Midbrain (tissue), 1 donor: ENCODE measurements at regions not wholly inside any gene's neighbourhood (a gene's known extent, or its start where the extent isn't known, plus 50 kb on each side); places are given as distances from the start of the nearest gene placed in this dataset.

Source experiments
- DNase-seq: peaks from one replicate; lab custom pipeline; 2025; lab: John Stamatoyannopoulos, UW

DNA sequence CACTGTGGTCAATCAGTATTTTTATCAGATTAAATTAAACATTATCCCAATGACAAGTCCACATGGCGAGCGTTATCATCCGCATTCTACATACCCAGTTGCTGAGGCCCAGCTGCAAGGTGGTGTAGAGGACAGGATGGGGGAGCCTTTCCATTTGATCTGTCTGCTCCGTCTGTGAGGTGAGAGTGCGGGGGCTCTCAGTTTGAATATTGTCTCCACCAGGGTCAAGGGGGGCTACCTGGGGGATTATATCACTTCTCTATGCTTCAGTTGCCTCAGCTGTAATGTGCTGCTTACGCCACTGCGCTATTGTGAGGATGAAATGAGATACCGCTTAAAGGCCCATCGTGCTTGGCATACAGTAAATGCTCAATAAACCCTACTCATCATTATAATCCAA lies 1106.0 kb downstream of the BCL11B start:
- DNase-seq = no peak

- DNase-seq = no peak
These were observed 1104.7 kb downstream of the BCL11B start for GRCh38 chr14:98167275-98167674.

- no peak for DNase-seq
These were observed 1104.3 kb downstream of the BCL11B start for GRCh38 chr14:98167705-98168104.

DNA sequence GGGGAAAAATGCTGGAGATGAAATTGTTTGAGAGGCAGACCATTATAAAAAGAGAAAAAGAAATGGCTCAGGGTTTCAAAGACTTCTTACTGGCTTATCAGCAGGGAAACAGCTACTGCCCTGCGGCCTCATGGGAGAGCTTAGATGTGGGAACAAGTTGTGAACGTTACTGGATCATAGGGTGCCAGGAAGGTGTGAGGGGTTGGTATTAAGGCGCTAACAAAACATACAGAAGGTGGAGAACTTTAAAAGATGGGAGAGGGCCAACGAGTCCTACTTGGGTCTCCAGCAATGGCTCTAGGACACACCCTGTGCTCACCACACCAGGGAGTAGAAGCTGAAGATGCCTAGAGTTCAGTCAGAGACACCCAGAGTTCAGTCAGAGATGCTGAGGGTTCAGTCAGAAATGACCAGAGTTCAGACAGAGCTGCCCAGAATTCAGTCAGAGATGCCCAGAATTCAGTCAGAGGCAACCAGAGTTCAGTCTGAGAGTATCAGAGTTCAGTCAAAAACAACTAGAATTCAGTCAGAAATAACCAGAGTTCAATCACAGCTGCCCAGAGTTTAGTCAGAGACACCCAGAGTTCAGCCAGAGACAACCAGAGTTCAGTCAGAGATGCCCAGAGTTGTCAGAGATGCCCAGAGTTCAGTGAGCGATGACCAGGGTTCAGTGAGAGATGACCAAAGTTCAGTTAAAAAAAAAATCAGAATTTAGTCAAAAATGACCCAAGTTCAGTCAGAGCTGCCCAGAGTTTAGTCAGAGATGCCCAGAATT lies 1103.6 kb downstream of the BCL11B start:
- no peak for DNase-seq

- no peak for DNase-seq
These were observed 1102.8 kb downstream of the BCL11B start for GRCh38 chr14:98169170-98169587.

DNA sequence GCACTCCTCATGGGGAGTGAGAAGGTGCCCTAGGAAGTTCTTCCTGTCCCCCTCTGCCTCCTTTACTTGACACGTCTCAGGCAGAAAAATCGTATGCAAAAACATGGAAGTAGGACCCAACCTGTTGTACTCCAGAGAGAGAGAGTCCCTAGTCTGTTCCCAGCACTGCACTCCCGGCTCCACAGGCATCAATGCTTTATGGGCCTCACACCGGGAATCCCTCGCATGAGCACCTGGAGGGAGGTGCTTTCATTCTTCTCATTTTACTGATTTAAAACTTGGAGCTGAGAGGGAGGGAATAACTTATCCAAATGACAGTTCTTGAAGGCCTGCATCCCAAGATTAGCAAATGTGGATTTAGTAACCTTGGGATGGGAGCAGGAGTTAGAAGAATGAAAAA lies 1101.4 kb downstream of the BCL11B start:
- DNase-seq = no peak

- no peak for DNase-seq
These were observed 1100.3 kb downstream of the BCL11B start for GRCh38 chr14:98171654-98172053.

DNA sequence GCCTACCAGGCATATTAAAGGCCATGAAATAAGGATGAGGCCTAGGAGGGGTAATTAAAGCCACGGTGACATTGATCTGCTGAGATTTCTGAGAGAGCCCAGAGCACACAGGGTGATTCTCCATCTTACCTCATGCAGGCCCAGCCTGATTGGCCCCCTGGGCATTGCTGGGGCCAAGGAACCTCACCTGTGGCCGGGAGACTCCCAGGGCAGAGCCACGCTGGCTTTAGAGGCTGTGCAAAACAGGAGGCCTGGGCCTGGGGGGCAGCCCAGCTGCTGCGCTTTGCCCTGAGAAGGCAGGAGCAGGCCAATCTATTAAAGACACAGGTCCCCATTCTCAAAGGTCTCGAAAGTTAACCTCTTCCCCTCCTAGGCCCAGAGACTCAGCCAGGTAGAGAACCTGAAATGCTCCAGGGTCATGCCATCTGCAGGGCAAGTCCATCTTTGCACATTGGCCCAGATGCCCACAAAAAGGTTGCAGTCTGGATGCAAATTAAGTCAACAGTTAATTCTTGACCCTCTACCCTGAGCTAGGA lies 1099.7 kb downstream of the BCL11B start:
- DNase-seq = no peak

- DNase-seq = no peak
These were observed 1098.7 kb downstream of the BCL11B start for GRCh38 chr14:98173305-98173704.

DNA sequence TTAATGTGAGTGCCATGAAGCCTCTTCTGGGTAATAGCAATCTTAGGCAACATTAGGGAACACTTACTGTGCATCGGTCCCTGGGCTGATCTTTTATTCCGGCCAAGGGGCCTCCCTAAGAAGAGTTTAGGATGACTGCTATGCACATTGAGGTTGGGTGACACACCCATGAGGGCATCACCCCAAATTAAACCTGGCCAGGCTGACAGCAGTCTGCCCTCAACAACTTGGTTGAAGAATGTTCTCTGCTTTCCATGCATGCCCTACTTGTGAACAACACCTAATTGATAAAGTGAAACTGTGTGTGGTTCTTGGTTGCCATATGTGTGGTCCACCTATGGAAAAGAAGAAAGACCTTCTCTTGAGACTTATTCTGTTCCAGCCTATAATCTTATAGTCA lies 1098.0 kb downstream of the BCL11B start:
- DNase-seq = no peak

GRCh38 chr14:98175436-98175835 lies 1096.6 kb downstream of the BCL11B start:
- DNase-seq = no peak

DNA sequence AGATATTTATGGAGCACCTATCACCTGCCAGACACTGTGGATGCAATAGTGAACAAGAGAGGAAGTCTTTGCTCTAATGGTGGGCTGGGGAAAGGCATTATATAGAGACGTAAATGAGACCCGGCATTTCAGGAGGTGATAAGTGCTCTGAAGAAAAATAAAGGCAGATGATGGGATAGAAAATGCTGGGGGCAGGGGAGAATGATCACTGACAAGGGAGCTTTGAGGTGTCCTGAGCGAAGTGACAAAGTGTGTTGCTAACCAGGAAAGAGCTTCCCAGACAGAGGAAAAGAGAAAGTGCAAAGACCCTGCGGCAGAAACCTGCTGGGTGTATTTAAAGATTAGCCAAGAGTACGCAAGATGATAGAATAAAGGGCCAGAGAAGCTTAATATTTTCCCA lies 1096.1 kb downstream of the BCL11B start:
- no peak for DNase-seq

GRCh38 chr14:98176892-98177291 lies 1095.1 kb downstream of the BCL11B start:
- no peak for DNase-seq

DNA sequence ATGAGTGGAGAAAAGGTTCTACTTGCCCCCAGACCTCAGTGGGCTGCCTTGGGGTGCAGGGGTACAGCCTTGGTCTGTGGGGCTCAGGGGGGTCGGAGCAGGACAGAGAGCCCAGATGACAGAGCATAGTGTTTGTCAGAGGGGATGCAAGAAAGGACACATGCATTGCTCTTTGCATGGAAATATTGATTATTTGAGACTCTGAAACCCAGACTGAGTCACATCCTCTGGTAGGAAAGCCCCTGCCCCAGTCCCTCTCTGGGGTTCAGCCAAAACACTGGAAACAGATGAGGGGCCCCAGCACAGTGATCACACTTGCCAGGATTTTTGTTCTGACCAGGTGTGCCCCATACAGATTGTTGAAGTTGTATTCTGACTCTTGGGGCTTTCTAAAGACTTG lies 1094.4 kb downstream of the BCL11B start:
- no peak for DNase-seq

DNA sequence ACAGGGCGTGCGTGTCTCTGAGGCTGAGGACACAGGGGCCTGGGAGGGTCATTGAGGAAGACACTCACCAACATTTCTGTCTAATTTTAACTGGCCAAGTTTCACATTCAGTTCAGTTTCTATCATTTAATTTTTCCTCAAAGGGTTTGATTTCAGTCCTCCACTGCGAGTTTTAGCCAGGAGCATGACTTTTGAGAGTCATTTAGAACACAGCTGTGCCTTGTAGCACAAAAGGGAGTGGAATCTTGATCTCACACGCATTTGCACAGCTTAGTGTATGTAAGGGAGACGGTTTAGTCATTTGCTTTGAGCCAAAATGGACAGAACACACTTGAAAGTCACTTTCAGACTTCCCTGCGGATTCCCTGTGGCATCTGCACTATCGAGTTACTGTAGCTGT lies 1090.8 kb downstream of the BCL11B start:
- no peak for DNase-seq

DNA sequence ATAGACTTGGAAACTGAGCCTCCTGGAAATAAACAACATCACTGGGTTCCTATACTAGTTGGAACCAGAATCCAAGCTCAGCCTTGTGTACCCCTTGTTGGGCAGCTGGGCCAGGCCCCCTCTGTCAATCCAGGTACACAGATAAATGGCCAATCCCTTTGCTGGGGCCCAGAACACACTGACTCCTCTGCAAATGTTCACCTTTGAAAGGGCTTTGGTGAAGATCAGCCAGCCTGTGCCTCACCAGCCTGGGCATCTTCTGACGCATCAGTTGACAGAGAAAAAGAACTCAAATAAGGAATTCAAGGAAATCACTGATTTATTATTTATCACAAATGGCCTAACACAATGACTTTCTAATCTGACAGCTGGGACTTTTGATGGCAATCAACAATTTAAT lies 1090.2 kb downstream of the BCL11B start:
- DNase-seq = no peak

DNA sequence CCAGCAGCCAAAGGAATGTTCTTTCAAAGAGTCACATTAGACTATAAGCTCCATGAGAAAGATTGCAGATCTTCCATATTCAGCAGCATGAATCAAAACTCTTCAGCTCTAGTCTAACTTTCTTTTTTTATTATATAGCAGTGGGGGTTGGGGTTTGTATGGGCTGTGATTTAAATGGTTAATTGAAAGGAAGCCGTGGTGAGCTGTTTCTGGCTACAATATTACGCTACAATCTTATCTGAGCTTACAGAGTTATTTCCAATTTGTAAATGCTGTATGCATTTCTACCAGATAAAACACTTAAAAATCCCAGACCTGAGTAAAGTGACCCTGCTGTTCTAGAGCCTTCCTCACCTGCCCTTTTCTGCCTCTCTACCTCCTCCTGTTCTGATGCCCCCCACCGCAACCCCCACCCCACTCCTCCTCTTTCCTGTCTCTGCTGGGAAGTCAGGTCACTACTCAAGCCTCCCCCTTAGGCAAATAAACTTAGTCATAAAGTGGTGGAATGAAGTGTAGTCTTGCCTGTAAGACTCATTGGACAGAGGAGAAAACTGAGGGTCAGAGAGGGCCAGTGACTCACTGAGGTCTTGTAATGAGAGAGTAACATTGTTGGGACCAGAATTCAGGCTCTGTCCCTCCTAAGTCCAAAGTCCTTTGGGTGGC lies 1089.5 kb downstream of the BCL11B start:
- no peak for DNase-seq

- DNase-seq = no peak
These were observed 1088.4 kb downstream of the BCL11B start for GRCh38 chr14:98183556-98183955.

- no peak for DNase-seq
These were observed 1087.5 kb downstream of the BCL11B start for GRCh38 chr14:98184457-98184856.

DNA sequence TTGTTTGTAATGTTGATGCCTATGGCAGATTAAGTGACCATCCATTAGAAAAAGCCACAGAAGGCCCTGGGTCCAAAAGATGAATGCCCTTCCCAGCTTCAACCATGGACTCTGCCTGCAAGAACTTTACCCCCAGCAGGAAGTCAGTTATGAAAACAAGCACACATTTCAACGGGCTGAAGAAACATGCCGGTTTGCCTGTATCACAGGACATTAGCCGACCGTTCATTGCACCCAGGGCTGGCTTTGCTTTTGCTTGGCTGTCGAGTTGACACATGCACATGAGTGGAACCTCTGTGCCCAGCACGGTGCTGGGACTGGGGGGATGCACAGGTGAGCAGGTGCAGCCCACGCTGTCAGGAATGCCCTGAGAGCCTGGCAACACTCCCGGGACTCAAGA lies 1087.0 kb downstream of the BCL11B start:
- DNase-seq = no peak

DNA sequence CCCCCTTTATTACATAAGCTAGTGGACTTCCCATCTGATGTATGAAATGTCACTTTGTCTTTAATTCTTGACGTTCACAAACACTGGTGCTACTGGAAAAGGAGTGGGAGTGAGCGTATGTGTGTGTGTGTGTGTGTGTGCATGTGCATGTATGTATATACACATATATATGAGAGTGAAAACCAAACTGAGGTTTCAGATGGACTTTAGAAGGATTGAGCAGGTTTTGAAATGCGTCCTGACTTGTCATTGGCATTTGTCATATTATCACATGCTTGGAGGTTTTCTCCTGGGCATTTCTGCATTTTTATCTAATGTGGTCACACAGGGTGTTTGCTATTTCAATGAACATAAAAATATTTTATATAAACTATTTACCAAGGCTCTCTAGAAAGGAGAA lies 1085.9 kb downstream of the BCL11B start:
- no peak for DNase-seq

- DNase-seq = no peak
These were observed 1084.7 kb downstream of the BCL11B start for GRCh38 chr14:98187281-98187680.

- DNase-seq = no peak
These were observed 1082.9 kb downstream of the BCL11B start for GRCh38 chr14:98189062-98189461.
